Ishikawa (cell line): ENCODE measurements at regions not wholly inside any gene's neighbourhood (a gene's known extent, or its start where the extent isn't known, plus 50 kb on each side); places are given as distances from the start of the nearest gene placed in this dataset.

Experiments
- CEBPB ChIP-seq: IDR thresholded peaks from 2 replicates; pipeline ENCODE4 v1.6.1; 2012
- EGR1 ChIP-seq: IDR thresholded peaks from 2 replicates; pipeline ENCODE4 v1.6.1; 2012

DNA sequence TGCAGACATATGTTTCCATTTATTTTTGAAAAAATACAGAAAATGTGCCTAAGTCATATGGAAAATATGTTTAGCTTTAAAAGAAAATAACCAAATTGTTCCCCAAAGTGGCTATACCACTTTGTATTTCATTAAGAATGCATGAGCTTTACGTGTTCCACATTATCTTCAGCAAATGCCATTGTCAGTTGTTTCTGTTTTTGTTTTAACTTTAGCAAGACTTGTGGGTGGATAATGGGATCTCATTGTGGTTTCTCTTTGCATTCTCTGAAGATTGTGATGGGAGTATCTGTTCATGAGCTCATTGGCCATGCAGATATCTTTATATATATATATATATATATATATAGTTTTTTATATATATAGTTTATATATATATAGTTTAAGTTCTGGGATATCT, 181.5 kb downstream of the CCER1 start:
- no peak for TF ChIP-seq CEBPB
- TF ChIP-seq EGR1, result no peak
